ENCODE measurements at regions not wholly inside any gene's neighbourhood (a gene's known extent, or its start where the extent isn't known, plus 50 kb on each side); places are given as distances from the start of the nearest gene placed in this dataset.

GRCh38 chrX:6311540-6311939 lies 82.9 kb upstream of the NLGN4X start:
- no peak for DNase-seq

- no peak for DNase-seq
Observed at GRCh38 chrX:6307156-6307555, 78.5 kb upstream of the NLGN4X start.

GRCh38 chrX:6299724-6300123 lies 71.1 kb upstream of the NLGN4X start:
- DNase-seq: no peak

- DNase-seq: no peak
Observed at GRCh38 chrX:6293716-6294115, 65.0 kb upstream of the NLGN4X start.

GRCh38 chrX:6292599-6292998 lies 63.9 kb upstream of the NLGN4X start:
- no peak for DNase-seq

- DNase-seq: no peak
Observed at GRCh38 chrX:6291444-6291843, 62.8 kb upstream of the NLGN4X start.

- no peak for DNase-seq
Observed at GRCh38 chrX:6283826-6284225, 55.2 kb upstream of the NLGN4X start.

GRCh38 chrX:6279277-6279909 lies 50.7 kb upstream of the NLGN4X start:
- DNase-seq: no peak
